ENCODE measurements at regions not wholly inside any gene's neighbourhood (a gene's known extent, or its start where the extent isn't known, plus 50 kb on each side); places are given as distances from the start of the nearest gene placed in this dataset.

DNA sequence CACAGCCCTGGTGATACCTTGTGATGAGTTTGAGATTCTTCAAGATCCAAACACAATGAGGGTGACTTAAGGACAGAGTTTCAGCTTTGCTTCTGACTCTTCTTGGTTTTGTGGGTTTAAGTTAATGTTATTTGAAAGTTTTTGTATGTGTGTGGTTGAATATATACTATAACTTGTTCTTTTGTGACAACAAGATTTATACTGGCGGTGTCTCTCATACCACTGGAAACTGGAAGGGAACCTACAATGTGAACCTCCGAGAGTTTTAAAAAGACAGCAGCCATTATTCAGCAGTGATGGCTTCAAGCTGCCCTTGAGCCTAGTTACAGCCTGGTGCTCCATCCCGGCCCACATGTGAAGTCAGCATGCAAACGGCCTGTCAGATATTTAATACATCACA is 87.9 kb upstream of the IGF1 start:
- no peak for ATAC-seq
- TF ChIP-seq, protein P1, sequence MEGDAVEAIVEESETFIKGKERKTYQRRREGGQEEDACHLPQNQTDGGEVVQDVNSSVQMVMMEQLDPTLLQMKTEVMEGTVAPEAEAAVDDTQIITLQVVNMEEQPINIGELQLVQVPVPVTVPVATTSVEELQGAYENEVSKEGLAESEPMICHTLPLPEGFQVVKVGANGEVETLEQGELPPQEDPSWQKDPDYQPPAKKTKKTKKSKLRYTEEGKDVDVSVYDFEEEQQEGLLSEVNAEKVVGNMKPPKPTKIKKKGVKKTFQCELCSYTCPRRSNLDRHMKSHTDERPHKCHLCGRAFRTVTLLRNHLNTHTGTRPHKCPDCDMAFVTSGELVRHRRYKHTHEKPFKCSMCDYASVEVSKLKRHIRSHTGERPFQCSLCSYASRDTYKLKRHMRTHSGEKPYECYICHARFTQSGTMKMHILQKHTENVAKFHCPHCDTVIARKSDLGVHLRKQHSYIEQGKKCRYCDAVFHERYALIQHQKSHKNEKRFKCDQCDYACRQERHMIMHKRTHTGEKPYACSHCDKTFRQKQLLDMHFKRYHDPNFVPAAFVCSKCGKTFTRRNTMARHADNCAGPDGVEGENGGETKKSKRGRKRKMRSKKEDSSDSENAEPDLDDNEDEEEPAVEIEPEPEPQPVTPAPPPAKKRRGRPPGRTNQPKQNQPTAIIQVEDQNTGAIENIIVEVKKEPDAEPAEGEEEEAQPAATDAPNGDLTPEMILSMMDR (IDR thresholded peaks at IDR 0.05), result no peak
- intact Hi-C loops (cut with DNase I), result no loop called here

DNA sequence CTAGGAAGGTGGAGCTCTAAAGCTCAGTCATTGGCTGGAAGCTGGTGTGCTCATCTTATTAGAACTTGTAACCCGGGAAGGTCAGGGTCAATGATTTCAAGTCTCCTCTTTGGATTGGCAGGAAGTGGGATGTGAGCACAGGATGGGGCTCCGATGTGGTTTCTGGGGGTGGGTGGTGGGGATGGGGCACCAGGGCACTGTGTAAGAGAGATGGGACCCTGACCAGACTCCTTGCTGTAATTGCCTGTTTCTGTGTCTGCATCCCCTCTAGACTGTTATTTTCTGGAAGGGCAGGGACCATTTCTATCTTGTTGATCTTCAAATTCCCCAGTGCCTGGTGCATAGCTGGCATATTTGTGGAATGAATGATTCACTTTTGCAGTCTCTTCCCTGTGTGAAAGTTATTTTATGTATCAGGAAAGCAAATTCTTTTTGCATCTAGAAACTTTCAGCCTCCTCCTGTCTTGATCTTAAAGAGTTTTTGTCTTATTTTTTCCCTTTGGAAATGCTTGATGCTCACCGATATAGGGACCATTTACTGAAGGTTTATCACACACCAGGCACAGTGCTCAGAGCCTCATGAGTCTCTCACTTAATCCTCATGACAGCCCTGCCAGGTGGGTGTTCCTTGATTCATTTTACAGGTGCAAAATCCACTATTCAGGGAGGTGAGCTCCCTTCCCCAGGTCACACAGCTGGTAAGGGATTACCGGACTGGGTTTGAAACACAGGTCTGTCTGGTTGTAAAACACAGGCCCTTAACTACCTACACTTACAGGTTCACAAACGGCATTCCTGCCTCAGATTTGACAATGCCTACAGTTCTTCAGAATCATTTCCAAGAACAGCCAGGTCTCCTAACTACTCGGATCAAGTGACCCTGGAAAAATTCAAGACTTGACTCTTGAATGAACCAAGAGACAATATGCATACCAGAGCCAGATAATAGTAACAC is 86.9 kb upstream of the IGF1 start:
- Histone ChIP-seq H3K27ac (no peak overlapping the region), H3K4me3 (no peak overlapping the region), H3K9me3 (peaks cover 0 to 10% (median 0%) of the 10 kb centered on the region in 11 donors), H3K4me1 (no peaks in the 10 kb centered on the region), H3K27me3 (peaks cover 0 to 4% (median 0%) of the 10 kb centered on the region in 7 donors), H3K36me3 (no peaks in the 10 kb centered on the region)
- 72 to 76% methylated on average over 6 of the region's 6 CpGs for WGBS, 2 donors
- TF ChIP-seq, protein P1 (IDR thresholded peaks at IDR 0.05), result no peak
- peak in 1 of 8 donors; percentile 27 for ATAC-seq
- DNase-seq, result no peak
- intact Hi-C loops (cut with DNase I), result no loop called here

More for the DNA sequence above, 87.9 kb upstream of the IGF1 start:
- Histone ChIP-seq H3K36me3 (no peaks in the 10 kb centered on the region), H3K27me3 (peaks cover 0 to 4% (median 0%) of the 10 kb centered on the region in 7 donors), H3K4me1 (no peaks in the 10 kb centered on the region), H3K27ac (no peak overlapping the region), H3K9me3 (peaks cover 0 to 10% (median 0%) of the 10 kb centered on the region in 11 donors), H3K4me3 (no peak overlapping the region)
- no peak for DNase-seq
- whole genome bisulfite sequencing, 2 donors, result 67 to 70% methylated on average over 4 of the region's 4 CpGs

DNA sequence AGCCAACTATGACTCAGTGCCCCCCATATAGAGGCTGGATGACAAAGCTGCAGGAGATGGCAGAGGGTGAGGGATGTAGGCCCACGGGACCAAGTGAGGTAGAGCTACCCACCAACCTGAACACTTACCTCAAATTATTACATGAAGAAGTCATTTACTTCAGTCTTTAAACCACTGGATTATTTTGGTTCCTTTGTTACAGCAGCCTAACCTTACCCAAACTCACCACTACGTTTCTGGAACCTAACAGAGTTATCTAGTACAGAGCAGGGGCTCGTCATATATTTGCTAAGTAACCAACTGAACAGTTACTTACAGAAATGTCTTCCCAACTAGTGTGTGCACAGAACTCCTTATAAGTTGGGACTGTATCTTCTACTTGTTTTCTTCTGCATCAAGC is 85.2 kb upstream of the IGF1 start:
- 70 to 83% methylated on average over 3 of the region's 3 CpGs for WGBS, 2 donors

DNA sequence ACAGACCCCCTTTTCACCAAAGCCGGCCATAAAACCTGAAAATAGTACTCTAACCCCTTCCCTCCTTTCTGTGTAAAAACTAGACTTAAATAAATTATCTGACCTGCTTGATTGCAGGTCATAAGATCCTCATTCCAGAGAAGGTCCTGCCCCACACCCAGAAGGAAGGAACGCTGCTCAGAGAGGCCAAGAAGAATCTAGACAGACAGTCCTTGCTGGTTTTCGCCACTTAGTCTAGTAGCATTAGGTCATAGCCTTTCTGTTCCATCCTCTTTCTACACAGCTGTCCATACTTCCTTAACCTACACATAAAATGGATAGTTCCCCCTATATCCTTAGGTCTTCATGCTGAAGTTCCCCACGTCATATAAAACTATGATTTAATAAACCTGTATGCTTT is 83.7 kb upstream of the IGF1 start:
- no peaks in the 10 kb centered on the region for H3K4me1 ChIP-seq
- ATAC-seq (no peak), DNase-seq (no peak)
- no peak overlapping the region for H3K27ac ChIP-seq
- H3K36me3 ChIP-seq, result no peaks in the 10 kb centered on the region
- WGBS, 2 donors, result 71 to 80% methylated on average over 4 of the region's 4 CpGs
- peaks cover 0 to 4% (median 0%) of the 10 kb centered on the region in 7 donors for H3K27me3 ChIP-seq
- H3K9me3 ChIP-seq, result peaks cover 0 to 10% (median 0%) of the 10 kb centered on the region in 11 donors
- H3K4me3 ChIP-seq, result no peak overlapping the region
- intact Hi-C loops (cut with DNase I), result no loop called here
- TF ChIP-seq, protein P1 (IDR thresholded peaks at IDR 0.05), result no peak

More for the DNA sequence above, 85.2 kb upstream of the IGF1 start:
- Histone ChIP-seq H3K4me1 (no peaks in the 10 kb centered on the region), H3K9me3 (peaks cover 0 to 10% (median 0%) of the 10 kb centered on the region in 11 donors), H3K27ac (no peak overlapping the region), H3K4me3 (no peak overlapping the region), H3K36me3 (no peaks in the 10 kb centered on the region), H3K27me3 (peaks cover 0 to 4% (median 0%) of the 10 kb centered on the region in 7 donors)
- DNase-seq, result no peak
- TF ChIP-seq, protein P1 (IDR thresholded peaks at IDR 0.05), result no peak
- ATAC-seq, result no peak
- intact Hi-C loops (cut with DNase I), result no loop called here
